HG03175 (cell line): ENCODE measurements at regions not wholly inside any gene's neighbourhood (a gene's known extent, or its start where the extent isn't known, plus 50 kb on each side); places are given as distances from the start of the nearest gene placed in this dataset.
A peak's percentile ranks its signal among the peaks of the same experiment; 100 is the strongest.
"Not testable (repeated sequence)": the region's sequence is repeated elsewhere in the genome, so short reads cannot be mapped to it uniquely, and the experiment has no call there.

ENCODE experiments used
- ATAC-seq: cut with Tn5 transposase; IDR thresholded peaks from one replicate; pipeline ENCODE4 v1.9.1; 2021; ENCODE audit warnings: mild to moderate bottlenecking, moderate library complexity; ENCODE audit not compliant: unreplicated experiment

GRCh38 chr5:111993242-111993641 lies 236.2 kb upstream of the NREP start:
- ATAC-seq, result no peak

- ATAC-seq, result no peak
These were observed 227.1 kb upstream of the NREP start for GRCh38 chr5:111984044-111984443.

- ATAC-seq, result no peak
These were observed 226.5 kb upstream of the NREP start for GRCh38 chr5:111983459-111983858.

GRCh38 chr5:111977436-111977829 lies 220.4 kb upstream of the NREP start:
- ATAC-seq, result no peak

GRCh38 chr5:111976705-111977435 lies 219.9 kb upstream of the NREP start:
- no peak for ATAC-seq

- no peak for ATAC-seq
These were observed 218.1 kb upstream of the NREP start for GRCh38 chr5:111975133-111975532.

- no peak for ATAC-seq
These were observed 217.0 kb upstream of the NREP start for GRCh38 chr5:111973961-111974360.

GRCh38 chr5:111972548-111972947 lies 215.6 kb upstream of the NREP start:
- ATAC-seq, result no peak

GRCh38 chr5:111972080-111972479 lies 215.1 kb upstream of the NREP start:
- no peak for ATAC-seq

GRCh38 chr5:111968459-111968858 lies 211.5 kb upstream of the NREP start:
- no peak for ATAC-seq

- ATAC-seq, result no peak
These were observed 210.5 kb upstream of the NREP start for GRCh38 chr5:111967463-111967862.

GRCh38 chr5:111966290-111966689 lies 209.3 kb upstream of the NREP start:
- no peak for ATAC-seq

- ATAC-seq, result no peak
These were observed 206.6 kb upstream of the NREP start for GRCh38 chr5:111963555-111963954.

GRCh38 chr5:111962906-111963305 lies 205.9 kb upstream of the NREP start:
- ATAC-seq, result no peak

GRCh38 chr5:111961862-111962261 lies 204.9 kb upstream of the NREP start:
- no peak for ATAC-seq

GRCh38 chr5:111960476-111961215 lies 203.7 kb upstream of the NREP start:
- no peak for ATAC-seq

- no peak for ATAC-seq
These were observed 201.9 kb upstream of the NREP start for GRCh38 chr5:111958851-111959250.

GRCh38 chr5:111956765-111957164 lies 199.8 kb upstream of the NREP start:
- ATAC-seq, result not testable (repeated sequence)

- peak; percentile 79 for ATAC-seq
These were observed 197.8 kb upstream of the NREP start for GRCh38 chr5:111954516-111955395.

- no peak for ATAC-seq
These were observed 196.5 kb upstream of the NREP start for GRCh38 chr5:111953351-111954127.

- no peak for ATAC-seq
These were observed 195.6 kb upstream of the NREP start for GRCh38 chr5:111952555-111952954.
